Right ventricle myocardium inferior (tissue), 1 donor: ENCODE measurements at regions not wholly inside any gene's neighbourhood (a gene's known extent, or its start where the extent isn't known, plus 50 kb on each side); places are given as distances from the start of the nearest gene placed in this dataset.
A peak's percentile ranks its signal among the peaks of the same experiment; 100 is the strongest.

Experiments
- ATAC-seq: fragments of 200-7000 bp; cut with Tn5 transposase; one replicate; pipeline ENCODE4 v1.9.1; 2020; ENCODE audit warnings: mild to moderate bottlenecking, moderate library complexity
- DNase-seq: peaks from one replicate; pipeline ENCODE4 v3.0.0; 2021; ENCODE audit errors: missing footprints
- intact Hi-C: fragments of 100-400 bp; cut with DNase I; formaldehyde crosslinking; loops from one replicate; pipeline ENCODE4 v1.11.0; 2022
- donor health status: DM: no; HTN: yes; CAD: no; lungs with severe emphysema.

- no peak for DNase-seq
Observed at GRCh38 chr15:94110476-94111130, 120.8 kb upstream of the MCTP2 start.

GRCh38 chr15:94107652-94108051 is 123.7 kb upstream of the MCTP2 start:
- DNase-seq = no peak
- ATAC-seq = no peak
- intact Hi-C loops = no loop called here

More at GRCh38 chr15:94110476-94111130, 120.8 kb upstream of the MCTP2 start:
- ATAC-seq = no peak
- intact Hi-C loops = loop anchor here (10.0 kb wide), 1 partner anchor 626 kb away; no protein-coding TSS in a partner anchor

GRCh38 chr15:94105760-94106159 is 125.6 kb upstream of the MCTP2 start:
- DNase-seq (no peak), ATAC-seq (no peak)
- intact Hi-C loops = no loop called here

- intact Hi-C loops = no loop called here
- no peak for DNase-seq
- no peak for ATAC-seq
Observed at GRCh38 chr15:94100863-94101262, 130.5 kb upstream of the MCTP2 start.

GRCh38 chr15:94099574-94099960 is 131.8 kb upstream of the MCTP2 start:
- ATAC-seq (no peak), DNase-seq (no peak)
- intact Hi-C loops = no loop called here

DNA sequence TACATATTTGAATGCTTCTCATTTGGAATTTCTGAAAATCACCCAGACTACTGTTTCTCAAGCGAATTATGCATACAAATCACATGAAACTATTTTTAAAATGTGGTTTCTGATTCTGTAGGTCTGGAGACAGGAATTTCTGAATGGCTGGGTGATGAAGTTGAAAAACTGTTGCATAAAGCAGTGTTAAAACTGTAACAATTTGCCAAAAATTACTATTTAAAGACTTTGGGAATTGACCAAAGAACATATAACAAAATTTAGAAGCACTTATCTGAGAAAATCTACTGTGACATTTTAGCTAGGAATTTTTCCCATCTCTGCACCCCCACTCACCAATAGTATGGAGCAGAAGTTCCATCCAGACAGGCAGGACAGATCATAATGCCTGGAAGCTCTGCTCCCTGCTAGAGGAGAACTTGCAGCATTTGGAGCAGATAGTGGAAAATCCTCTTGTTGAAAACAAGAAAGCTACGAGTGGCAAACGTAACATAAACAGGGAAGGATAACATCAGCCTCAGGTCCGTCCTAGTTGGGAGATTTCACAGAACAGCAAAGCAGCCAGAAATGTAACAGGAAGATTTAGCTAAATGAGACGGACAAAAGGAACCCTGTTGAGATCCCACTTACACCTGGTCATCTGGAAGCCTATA is 132.3 kb upstream of the MCTP2 start:
- intact Hi-C loops = no loop called here
- ATAC-seq = no peak
- no peak for DNase-seq

DNA sequence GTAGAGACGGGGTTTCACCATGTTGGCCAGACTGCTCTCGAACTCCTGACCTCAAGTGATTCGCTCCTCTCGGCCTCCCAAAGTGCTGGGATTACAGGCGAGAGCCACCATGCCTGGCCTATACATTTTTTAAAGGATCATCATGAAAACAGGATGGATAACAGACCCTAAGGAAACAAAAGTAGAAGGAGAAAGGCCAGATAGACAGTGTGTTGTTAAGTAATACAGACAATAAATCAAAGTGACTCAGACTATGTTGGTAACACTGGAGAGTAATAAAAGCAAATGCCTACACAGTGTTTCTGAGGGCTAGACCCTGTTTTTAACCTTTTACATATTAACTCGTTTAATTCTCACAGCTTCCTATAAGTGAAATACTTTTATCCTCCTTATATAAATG is 133.8 kb upstream of the MCTP2 start:
- intact Hi-C loops = no loop called here
- no peak for DNase-seq
- ATAC-seq = no peak

DNA sequence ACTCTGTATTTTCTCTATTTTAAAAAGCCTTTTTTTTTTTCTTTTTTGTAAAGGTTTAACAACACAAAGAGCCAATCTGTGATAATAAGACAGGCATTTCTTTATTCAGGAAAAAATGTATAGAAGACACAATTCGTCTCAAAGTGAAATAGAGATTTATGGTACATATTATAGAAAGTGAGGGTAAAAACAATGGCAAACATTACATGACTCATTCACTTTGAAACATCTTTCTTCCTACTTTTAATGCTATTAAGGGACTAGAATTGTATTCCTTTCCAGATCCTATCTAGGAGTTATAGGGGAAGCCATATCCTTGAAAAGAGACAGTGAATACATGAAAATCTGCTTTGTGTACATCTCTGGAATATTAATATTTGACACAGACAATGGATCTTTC is 137.1 kb upstream of the MCTP2 start:
- no peak for ATAC-seq
- DNase-seq = no peak
- intact Hi-C loops = no loop called here

- DNase-seq (no peak), ATAC-seq (no peak)
- intact Hi-C loops = no loop called here
Observed at GRCh38 chr15:94086341-94086740, 145.0 kb upstream of the MCTP2 start.

DNA sequence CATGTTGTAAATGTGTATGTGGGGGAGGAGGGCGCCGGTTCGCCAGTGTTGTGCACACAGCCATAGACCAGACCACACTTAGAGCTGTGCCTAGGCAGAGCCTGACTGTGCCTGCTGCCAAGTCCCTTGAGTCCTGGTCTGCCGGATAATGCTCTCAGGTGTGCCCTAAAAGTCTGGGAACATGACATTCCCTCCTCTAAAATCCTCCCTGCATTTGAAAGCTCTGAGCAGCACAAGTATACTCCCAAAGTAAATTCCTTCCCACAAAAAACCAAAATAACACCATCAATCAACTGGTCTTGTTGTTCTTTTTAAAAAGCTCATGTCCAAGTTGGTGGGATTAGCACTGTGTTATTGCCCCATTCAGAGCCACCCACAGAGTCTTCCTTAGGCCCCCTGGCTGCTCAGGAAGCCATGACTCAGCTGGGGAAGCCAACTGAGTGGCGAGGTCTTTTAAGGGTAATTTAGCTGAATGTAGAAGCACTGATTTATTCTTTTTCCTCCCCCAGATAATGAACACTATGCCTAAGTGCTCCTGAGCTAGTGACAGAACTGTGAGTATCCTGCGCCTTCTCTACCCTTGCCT is 147.8 kb upstream of the MCTP2 start:
- ATAC-seq (no peak), DNase-seq (no peak)
- intact Hi-C loops = no loop called here

DNA sequence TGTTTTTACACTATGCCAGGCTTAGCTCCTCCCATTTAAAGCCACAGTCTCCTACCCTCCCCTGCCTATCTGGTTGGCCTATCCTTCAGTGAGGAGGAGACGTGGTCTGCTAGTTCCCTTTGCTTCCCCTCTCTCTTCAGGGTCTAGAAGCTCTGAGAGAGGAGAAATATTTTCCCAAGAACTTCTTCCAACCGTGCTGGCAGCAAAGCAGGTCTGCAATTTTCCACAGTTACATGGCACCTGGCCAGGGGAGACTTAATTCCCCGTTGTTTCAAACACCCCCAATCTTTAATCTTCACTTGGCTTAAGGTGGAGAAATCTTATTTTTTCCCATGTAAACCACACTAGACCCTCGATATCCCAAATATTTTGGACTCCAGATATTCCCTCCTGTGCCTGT is 149.5 kb upstream of the MCTP2 start:
- ATAC-seq (no peak), DNase-seq (no peak)
- intact Hi-C loops = no loop called here

DNA sequence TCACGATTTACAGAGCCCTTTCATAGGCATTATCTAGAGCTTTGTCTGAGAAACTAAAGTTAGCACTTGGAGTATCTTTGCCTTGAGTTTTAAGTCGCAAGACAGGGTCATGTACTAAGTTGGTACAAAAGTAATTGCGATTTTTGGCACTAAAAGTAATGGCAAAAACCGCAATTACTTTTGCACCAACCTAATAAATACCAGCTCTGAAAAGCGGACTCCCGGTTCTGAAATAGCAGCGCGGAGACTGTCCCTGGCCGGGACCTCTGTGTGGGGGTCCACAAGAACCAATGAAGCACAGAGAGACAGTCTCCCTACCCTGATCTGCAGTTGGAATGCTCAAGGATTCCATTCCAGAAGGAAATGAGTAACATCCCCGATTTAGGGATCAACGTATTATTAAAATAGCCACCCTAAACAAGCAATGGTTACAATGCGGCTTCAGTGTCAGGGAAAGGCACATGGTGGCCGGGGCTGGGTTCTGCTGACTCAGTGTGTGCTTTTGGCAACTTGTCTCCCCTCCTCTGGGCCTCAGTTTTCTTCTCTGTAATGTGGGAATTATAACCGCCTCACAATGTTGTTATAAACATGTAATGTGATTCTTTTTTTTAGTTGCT is 150.3 kb upstream of the MCTP2 start:
- intact Hi-C loops = no loop called here
- DNase-seq (no peak), ATAC-seq (no peak)

GRCh38 chr15:94080416-94080815 is 150.9 kb upstream of the MCTP2 start:
- DNase-seq (peak; percentile 70), ATAC-seq (peak; percentile 73)
- intact Hi-C loops = no loop called here

- ATAC-seq (no peak), DNase-seq (no peak)
- intact Hi-C loops = no loop called here
Observed at GRCh38 chr15:94079968-94080367, 151.4 kb upstream of the MCTP2 start.

GRCh38 chr15:94079459-94079858 is 151.9 kb upstream of the MCTP2 start:
- intact Hi-C loops = no loop called here
- ATAC-seq (no peak), DNase-seq (no peak)

GRCh38 chr15:94077938-94078337 is 153.4 kb upstream of the MCTP2 start:
- intact Hi-C loops = no loop called here
- no peak for DNase-seq

DNA sequence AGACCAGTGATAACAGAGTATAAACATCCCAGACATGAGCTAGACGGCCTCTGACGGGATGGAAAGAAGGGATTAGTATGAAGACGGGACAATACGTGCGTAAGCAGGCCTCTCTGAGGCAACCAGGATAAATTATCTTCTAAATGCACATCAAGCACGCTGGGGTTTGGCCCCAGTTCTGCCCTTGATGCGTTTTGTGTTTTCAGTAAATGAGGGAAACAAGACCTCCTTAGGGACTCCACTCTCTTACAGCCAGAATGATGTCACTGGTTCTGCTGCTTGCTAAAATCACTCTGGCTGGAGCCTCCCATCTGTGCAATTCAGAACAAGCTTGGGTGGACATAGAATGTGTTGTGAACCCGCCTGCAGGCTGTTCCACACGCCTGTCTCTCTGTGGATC is 156.0 kb upstream of the MCTP2 start:
- intact Hi-C loops = no loop called here
- DNase-seq = peak; percentile 83
- ATAC-seq = peak; percentile 97

More at GRCh38 chr15:94077938-94078337, 153.4 kb upstream of the MCTP2 start:
- ATAC-seq = no peak

- no peak for ATAC-seq
- no peak for DNase-seq
- intact Hi-C loops = no loop called here
Observed at GRCh38 chr15:94070356-94071295, 160.7 kb upstream of the MCTP2 start.

DNA sequence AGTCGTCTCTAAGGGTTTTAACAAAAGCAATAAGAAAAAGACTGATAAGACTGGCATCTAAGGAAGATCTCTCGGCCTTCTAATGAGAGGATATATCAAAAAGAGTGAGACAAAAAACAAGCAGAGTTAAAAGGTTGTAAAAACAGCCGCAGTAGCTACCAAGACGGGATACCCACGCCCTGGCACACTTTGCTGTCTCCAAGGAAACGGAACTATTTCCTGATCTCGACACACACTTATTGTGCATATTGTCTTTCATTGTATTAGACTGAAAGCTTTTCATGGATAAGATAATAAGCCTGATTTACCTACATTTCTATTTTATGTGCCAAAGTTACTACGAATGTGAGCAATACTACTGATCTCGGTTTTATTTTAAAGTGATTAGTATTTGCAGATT is 161.5 kb upstream of the MCTP2 start:
- DNase-seq (no peak), ATAC-seq (no peak)
- intact Hi-C loops = no loop called here
